Mucosa of gallbladder (tissue), 1 donor: ENCODE measurements at regions not wholly inside any gene's neighbourhood (a gene's known extent, or its start where the extent isn't known, plus 50 kb on each side); places are given as distances from the start of the nearest gene placed in this dataset.

ENCODE experiments used
- DNase-seq: peaks from one replicate; pipeline ENCODE4 v3.0.0-alpha.2; 2020; ENCODE audit warnings: low spot score
- donor health status: DM: no; HTN: no; CAD: no.

- no peak for DNase-seq
These were observed 712.5 kb downstream of the BRD1 start for GRCh38 chr22:49115197-49115596.

DNA sequence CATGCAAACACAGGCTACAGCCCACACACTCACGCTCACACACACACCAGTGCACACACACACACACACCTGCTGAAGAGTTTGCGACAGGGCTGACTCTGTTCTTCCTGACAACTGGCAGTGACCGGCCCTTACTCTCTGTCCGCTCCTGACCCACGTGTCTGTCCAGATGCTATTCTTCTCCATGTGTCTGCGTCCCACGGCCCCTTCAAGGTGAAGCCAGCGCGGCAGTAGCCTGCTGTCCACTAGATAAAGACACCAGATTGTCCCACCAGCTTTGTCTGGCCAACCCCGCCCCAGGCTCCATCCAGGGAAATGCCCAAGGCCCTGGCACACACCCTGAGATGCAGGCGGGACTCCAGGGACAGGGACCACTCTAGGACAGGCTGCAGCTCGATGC lies 713.9 kb downstream of the BRD1 start:
- DNase-seq, result no peak

GRCh38 chr22:49112661-49113626 lies 714.7 kb downstream of the BRD1 start:
- no peak for DNase-seq

DNA sequence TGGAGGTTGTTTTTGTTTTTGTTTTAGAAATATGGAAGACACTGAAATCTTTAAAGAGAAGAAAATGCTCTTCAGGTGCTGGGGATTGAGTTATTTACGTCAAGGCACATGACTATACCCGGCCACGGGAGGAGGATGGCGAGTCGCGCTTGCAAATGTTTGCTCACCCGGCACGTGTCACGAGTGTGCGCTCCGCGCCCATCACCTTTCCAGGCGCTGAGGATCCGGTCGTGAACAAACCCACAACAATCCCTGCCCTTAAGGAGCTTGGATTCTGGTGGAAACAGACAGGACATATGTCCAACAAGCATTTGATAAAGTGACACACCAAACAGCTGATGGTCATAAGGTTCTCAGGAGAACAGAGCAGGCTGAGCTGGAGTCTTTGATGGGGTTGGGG lies 715.5 kb downstream of the BRD1 start:
- no peak for DNase-seq

- DNase-seq, result no peak
These were observed 716.6 kb downstream of the BRD1 start for GRCh38 chr22:49111085-49111484.

GRCh38 chr22:49108636-49109315 lies 718.9 kb downstream of the BRD1 start:
- DNase-seq, result no peak

DNA sequence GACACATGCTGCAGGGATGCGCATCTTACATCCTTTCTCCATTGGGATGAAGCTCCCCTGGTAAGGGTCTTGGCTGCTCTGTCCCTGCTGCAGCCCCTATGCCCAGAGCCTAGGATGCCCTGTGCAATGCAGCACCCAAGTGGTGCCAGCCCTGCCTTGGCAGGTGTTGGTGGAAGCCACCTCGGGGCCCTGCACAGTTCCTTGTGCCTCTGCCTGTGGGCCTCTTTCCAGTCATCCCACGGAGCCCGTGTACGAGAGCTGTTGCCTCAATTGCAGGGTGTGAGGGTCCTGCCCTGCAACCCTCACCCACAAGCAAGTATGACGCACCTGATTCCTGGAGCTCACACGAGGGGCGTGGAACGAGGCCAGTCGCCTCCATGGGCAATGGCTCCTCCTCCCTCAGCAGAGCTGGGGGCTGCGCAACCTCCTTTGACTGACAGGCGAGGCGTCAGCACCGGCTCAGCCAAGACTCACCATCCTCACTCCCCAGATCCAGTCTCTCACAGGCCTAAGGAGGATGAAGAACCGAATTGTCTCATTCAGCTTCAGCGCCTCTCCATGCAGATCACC lies 719.6 kb downstream of the BRD1 start:
- no peak for DNase-seq

- DNase-seq, result no peak
These were observed 720.1 kb downstream of the BRD1 start for GRCh38 chr22:49107561-49107960.

- DNase-seq, result no peak
These were observed 720.9 kb downstream of the BRD1 start for GRCh38 chr22:49106842-49107152.

DNA sequence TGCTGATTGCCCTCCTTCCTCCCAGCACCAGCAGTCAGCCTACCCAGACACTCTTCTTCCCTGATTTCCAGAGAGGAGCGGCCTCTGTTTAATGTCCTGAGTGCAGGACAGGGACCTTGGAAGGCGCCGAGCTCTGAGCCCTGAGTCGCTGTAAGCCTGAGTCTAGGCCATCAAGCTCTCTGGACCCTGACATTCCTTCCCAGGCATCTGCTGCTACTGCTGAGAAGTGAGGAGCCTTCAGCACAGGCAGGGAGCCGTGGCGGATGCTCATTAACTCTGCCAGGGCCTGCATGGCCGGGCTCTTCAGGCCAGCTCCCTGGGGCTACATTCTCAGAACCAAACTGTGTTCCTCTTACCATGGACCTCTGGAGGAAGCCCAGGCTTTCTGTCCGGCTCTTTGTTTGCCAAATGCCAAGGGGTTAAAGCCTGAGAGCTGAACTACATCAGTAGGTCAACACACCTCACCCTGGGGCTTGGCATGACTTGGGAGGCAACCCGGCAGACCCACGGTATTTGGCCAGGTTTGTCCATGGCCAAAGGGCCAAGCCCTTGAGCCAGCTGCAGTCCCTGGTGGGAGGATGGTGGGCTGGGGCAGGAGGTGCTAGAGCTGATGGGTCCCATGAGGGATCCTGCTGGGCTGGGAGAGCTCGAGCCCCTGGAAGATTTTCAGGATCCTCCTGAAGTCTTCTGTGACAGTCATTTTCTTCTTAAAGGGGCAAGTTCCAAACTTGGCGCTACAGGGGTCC lies 721.4 kb downstream of the BRD1 start:
- DNase-seq, result no peak

GRCh38 chr22:49104434-49104833 lies 723.2 kb downstream of the BRD1 start:
- DNase-seq, result no peak

- no peak for DNase-seq
These were observed 724.2 kb downstream of the BRD1 start for GRCh38 chr22:49103314-49104059.

GRCh38 chr22:49102367-49102766 lies 725.3 kb downstream of the BRD1 start:
- DNase-seq, result no peak

- DNase-seq, result no peak
These were observed 725.8 kb downstream of the BRD1 start for GRCh38 chr22:49101873-49102272.

DNA sequence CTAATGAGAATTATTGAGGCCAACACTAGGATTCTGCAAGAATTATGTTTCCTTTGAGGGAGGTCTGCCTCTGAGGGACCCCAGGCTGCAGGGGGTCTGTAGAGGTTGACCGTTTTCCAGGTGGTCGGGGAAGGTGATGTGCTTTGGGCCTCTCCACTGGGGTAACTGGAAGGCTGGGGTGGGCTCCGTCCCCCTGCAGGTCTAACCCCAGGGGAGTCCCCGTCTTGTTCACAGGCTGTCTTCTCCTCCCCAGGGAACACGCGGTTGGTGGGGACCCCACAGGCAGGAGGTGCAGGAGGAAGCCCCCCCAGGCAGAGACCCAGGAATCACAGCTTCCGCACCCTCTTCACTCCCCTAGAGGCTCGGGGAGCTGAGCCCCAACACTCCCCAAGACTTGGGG lies 726.4 kb downstream of the BRD1 start:
- no peak for DNase-seq

- DNase-seq, result no peak
These were observed 726.9 kb downstream of the BRD1 start for GRCh38 chr22:49100773-49101172.

DNA sequence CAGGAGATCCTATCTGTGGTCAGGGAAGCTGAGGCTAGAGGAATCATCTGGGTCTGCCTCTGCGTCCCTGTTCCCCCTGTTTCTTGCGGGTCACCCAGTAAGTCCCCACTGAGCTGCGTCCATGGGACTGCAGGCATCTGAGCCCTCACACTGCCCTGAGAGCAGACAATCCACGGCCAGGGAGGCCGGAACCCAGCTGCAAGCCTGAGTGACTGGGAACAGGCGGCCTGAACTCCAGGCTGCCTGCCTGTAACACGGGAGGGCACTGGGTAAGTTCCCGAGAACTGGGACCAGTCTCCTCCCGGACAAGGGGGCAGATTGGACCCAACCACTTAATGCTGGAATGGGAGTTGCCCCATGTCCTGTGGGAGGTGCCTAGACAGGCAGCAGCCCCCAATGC lies 727.4 kb downstream of the BRD1 start:
- no peak for DNase-seq

GRCh38 chr22:49099496-49100124 lies 728.1 kb downstream of the BRD1 start:
- no peak for DNase-seq

GRCh38 chr22:49099089-49099488 lies 728.6 kb downstream of the BRD1 start:
- no peak for DNase-seq

DNA sequence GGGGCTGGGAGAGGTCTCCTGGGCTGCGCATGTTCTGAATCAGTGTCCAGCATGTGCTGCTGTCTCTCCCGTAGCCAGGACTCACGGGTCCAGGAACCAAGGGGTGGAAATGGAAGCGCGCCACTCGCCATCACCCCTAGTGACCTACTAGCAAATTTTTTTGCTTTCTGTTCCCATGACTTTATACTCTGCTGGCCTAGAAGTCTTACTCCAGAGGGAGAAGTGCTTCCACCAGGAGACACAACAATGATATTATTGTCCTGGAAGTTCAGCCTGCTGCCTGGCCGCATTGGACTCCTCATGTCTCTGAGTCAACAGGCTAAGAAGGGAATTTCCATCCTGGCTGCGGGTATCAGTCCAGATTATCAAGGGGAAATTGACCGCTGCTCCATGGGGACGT lies 729.7 kb downstream of the BRD1 start:
- no peak for DNase-seq
